Muscle of back (tissue), 3 donors: ENCODE measurements at regions not wholly inside any gene's neighbourhood (a gene's known extent, or its start where the extent isn't known, plus 50 kb on each side); places are given as distances from the start of the nearest gene placed in this dataset.
"Not testable (repeated sequence)": the region's sequence is repeated elsewhere in the genome, so short reads cannot be mapped to it uniquely, and the experiment has no call there.

Experiments used
- DNase-seq, 3 donors: peaks; one replicate each; pipeline versions ENCODE4 v3.0.0 to v3.0.0-alpha.2; 2013

GRCh38 chr17:56690441-56691291 lies 97.2 kb downstream of the NOG start:
- no peak for DNase-seq

- peak in 1 of 3 donors; percentile 72 for DNase-seq
Observed at GRCh38 chr17:56694825-56695224, 101.3 kb downstream of the NOG start.

GRCh38 chr17:56697190-56697589 lies 103.7 kb downstream of the NOG start:
- DNase-seq = peak in 2 of 3 donors; percentile 19 to 32

GRCh38 chr17:56699186-56699894 lies 105.8 kb downstream of the NOG start:
- peak; percentile 46 to 98 (median 65) for DNase-seq

- DNase-seq = no peak
Observed at GRCh38 chr17:56700919-56701420, 107.5 kb downstream of the NOG start.

- DNase-seq = peak; percentile 38 to 77 (median 55)
Observed at GRCh38 chr17:56707312-56708219, 114.1 kb downstream of the NOG start.

GRCh38 chr17:56708220-56708558 lies 114.7 kb downstream of the NOG start:
- DNase-seq = peak in 1 of 3 donors; percentile 52

- DNase-seq = no peak
Observed at GRCh38 chr17:56708670-56709410, 115.3 kb downstream of the NOG start.

- DNase-seq = peak in 1 of 3 donors; percentile 17
Observed at GRCh38 chr17:56710986-56711385, 117.5 kb downstream of the NOG start.

- peak; percentile 72 to 87 (median 84) for DNase-seq
Observed at GRCh38 chr17:56715613-56716357, 117.9 kb downstream of the C17orf67 start.

GRCh38 chr17:56717471-56717870 lies 116.2 kb downstream of the C17orf67 start:
- DNase-seq = no peak

GRCh38 chr17:56718515-56718914 lies 115.2 kb downstream of the C17orf67 start:
- DNase-seq = no peak

- DNase-seq = no peak
Observed at GRCh38 chr17:56723421-56723820, 110.3 kb downstream of the C17orf67 start.

- DNase-seq = no peak
Observed at GRCh38 chr17:56724664-56725063, 109.1 kb downstream of the C17orf67 start.

- no peak for DNase-seq
Observed at GRCh38 chr17:56725144-56725543, 108.6 kb downstream of the C17orf67 start.

GRCh38 chr17:56727876-56728617 lies 105.7 kb downstream of the C17orf67 start:
- no peak for DNase-seq

- not testable (repeated sequence) for DNase-seq
Observed at GRCh38 chr17:56731096-56731495, 102.6 kb downstream of the C17orf67 start.

GRCh38 chr17:56733833-56734232 lies 99.9 kb downstream of the C17orf67 start:
- DNase-seq = no peak

- DNase-seq = no peak
Observed at GRCh38 chr17:56735842-56736241, 97.9 kb downstream of the C17orf67 start.
